ENCODE measurements at regions not wholly inside any gene's neighbourhood (a gene's known extent, or its start where the extent isn't known, plus 50 kb on each side); places are given as distances from the start of the nearest gene placed in this dataset.

GRCh38 chr1:94324178-94324544 is 86.8 kb upstream of the ARHGAP29 start:
- Histone ChIP-seq H3K36me3 (ENCODE audit: control insufficient read depth, insufficient read depth, low read length) (no peaks in the 10 kb centered on the region), H3K9me3 (ENCODE audit: control insufficient read depth, low read length) (no peaks in the 10 kb centered on the region), H3K27me3 (ENCODE audit: control insufficient read depth, insufficient read depth, low read length, poor library complexity, severe bottlenecking) (no peaks in the 10 kb centered on the region), H3K4me1 (ENCODE audit: control insufficient read depth, insufficient read depth, low read length) (peaks cover 26% of the 10 kb centered on the region), H3K27ac (ENCODE audit: low read depth, low read length) (no peak overlapping the region), H3K9ac (ENCODE audit: extremely low read depth, low read length, poor library complexity, severe bottlenecking) (no peak overlapping the region), H3K4me3 (ENCODE audit: low read length) (no peak overlapping the region)
- no peaks in the 10 kb centered on the region for H3K36me3 Mint-ChIP-seq (ENCODE audit: low read depth)
- H3K4me1 Mint-ChIP-seq, result peaks cover 58% of the 10 kb centered on the region
- H3K9me3 Mint-ChIP-seq, result no peaks in the 10 kb centered on the region
- 98 to 100% methylated on average over 3 to 4 of the region's 4 CpGs for WGBS, 2 experiments (ENCODE audit: insufficient coverage in 1 of 2, insufficient read length in 1 of 2)
- no peaks in the 10 kb centered on the region for H3K27me3 Mint-ChIP-seq (ENCODE audit: insufficient read depth)
- no peak overlapping the region for H3K4me3 Mint-ChIP-seq
- DNase-seq, result no peak
- H3K27ac Mint-ChIP-seq, result no peak overlapping the region
- TF ChIP-seq, protein P1, sequence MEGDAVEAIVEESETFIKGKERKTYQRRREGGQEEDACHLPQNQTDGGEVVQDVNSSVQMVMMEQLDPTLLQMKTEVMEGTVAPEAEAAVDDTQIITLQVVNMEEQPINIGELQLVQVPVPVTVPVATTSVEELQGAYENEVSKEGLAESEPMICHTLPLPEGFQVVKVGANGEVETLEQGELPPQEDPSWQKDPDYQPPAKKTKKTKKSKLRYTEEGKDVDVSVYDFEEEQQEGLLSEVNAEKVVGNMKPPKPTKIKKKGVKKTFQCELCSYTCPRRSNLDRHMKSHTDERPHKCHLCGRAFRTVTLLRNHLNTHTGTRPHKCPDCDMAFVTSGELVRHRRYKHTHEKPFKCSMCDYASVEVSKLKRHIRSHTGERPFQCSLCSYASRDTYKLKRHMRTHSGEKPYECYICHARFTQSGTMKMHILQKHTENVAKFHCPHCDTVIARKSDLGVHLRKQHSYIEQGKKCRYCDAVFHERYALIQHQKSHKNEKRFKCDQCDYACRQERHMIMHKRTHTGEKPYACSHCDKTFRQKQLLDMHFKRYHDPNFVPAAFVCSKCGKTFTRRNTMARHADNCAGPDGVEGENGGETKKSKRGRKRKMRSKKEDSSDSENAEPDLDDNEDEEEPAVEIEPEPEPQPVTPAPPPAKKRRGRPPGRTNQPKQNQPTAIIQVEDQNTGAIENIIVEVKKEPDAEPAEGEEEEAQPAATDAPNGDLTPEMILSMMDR (conservative IDR thresholded peaks at IDR 0.05), result no peak

DNA sequence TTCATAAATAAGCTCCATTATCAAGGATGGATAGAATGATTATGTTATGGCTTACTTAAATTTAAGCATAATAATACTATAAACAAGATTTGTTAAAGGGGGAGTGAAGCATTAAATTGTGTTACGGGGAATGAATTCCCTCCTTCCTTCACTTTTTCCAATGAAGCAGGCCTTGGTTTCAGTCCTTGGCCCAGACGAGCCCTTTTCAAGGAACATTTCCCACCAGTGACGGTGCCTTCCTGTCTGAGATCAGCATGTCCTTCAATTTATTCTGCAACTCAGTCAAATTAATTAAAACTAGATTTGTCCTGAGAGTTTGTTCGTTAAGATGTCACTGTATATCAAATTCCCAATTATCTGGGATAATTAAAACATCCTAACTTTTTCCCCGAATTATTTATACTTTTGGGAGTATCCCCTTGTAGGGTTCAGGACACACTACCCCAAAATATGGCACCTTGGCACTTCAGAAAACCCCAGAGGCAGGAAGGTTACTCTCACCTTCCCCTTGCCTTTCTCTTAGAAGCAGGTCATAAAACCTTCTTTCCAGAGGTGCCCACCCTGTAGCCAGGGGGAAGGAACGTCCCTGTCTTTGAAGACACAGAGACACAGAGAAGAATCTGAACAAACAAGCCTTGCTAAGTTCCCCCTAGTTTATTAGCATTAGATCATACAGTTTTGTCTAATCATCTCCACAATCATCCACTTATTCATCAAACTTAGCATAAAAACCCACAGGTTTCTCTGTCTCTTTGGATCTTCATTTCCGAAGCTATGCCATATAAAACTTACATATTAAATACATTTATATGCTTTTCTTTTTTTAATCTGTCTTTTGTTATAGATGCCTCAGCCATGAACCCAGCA is 86.2 kb upstream of the ARHGAP29 start:
- Histone ChIP-seq H3K27me3 (ENCODE audit: control insufficient read depth, insufficient read depth, low read length, poor library complexity, severe bottlenecking) (no peaks in the 10 kb centered on the region), H3K9ac (ENCODE audit: extremely low read depth, low read length, poor library complexity, severe bottlenecking) (no peak overlapping the region), H3K9me3 (ENCODE audit: control insufficient read depth, low read length) (no peaks in the 10 kb centered on the region), H3K27ac (ENCODE audit: low read depth, low read length) (no peak overlapping the region), H3K36me3 (ENCODE audit: control insufficient read depth, insufficient read depth, low read length) (no peaks in the 10 kb centered on the region), H3K4me3 (ENCODE audit: low read length) (no peak overlapping the region), H3K4me1 (ENCODE audit: control insufficient read depth, insufficient read depth, low read length) (peaks cover 23% of the 10 kb centered on the region)
- no peak overlapping the region for H3K4me3 Mint-ChIP-seq
- 86 to 100% methylated on average over 4 to 7 of the region's 7 CpGs for WGBS, 2 experiments (ENCODE audit: insufficient coverage in 1 of 2, insufficient read length in 1 of 2)
- no peak overlapping the region for H3K27ac Mint-ChIP-seq
- H3K36me3 Mint-ChIP-seq (ENCODE audit: low read depth), result no peaks in the 10 kb centered on the region
- no peaks in the 10 kb centered on the region for H3K27me3 Mint-ChIP-seq (ENCODE audit: insufficient read depth)
- H3K4me1 Mint-ChIP-seq, result peaks cover 55% of the 10 kb centered on the region
- TF ChIP-seq, protein P1 (conservative IDR thresholded peaks at IDR 0.05), result no peak
- H3K9me3 Mint-ChIP-seq, result no peaks in the 10 kb centered on the region
- no peak for DNase-seq

GRCh38 chr1:94322696-94323095 is 85.3 kb upstream of the ARHGAP29 start:
- H3K27me3 Mint-ChIP-seq (ENCODE audit: insufficient read depth), result no peaks in the 10 kb centered on the region
- H3K27ac ChIP-seq (ENCODE audit: low read depth, low read length), result no peak overlapping the region
- DNase-seq, result peak; percentile 78
- no peaks in the 10 kb centered on the region for H3K9me3 ChIP-seq (ENCODE audit: control insufficient read depth, low read length)
- TF ChIP-seq, protein P1 (conservative IDR thresholded peaks at IDR 0.05), result no peak
- no peaks in the 10 kb centered on the region for H3K36me3 ChIP-seq (ENCODE audit: control insufficient read depth, insufficient read depth, low read length)
- H3K4me1 Mint-ChIP-seq, result peaks cover 48% of the 10 kb centered on the region
- no peak overlapping the region for H3K4me3 ChIP-seq (ENCODE audit: low read length)
- H3K27me3 ChIP-seq (ENCODE audit: control insufficient read depth, insufficient read depth, low read length, poor library complexity, severe bottlenecking), result no peaks in the 10 kb centered on the region
- no peaks in the 10 kb centered on the region for H3K9me3 Mint-ChIP-seq
- H3K9ac ChIP-seq (ENCODE audit: extremely low read depth, low read length, poor library complexity, severe bottlenecking), result no peak overlapping the region
- H3K27ac Mint-ChIP-seq, result peak overlapping the region; percentile 46
- H3K4me3 Mint-ChIP-seq, result no peak overlapping the region
- no peaks in the 10 kb centered on the region for H3K36me3 Mint-ChIP-seq (ENCODE audit: low read depth)
- peaks cover 19% of the 10 kb centered on the region for H3K4me1 ChIP-seq (ENCODE audit: control insufficient read depth, insufficient read depth, low read length)
- WGBS, 2 experiments (ENCODE audit: insufficient coverage in 1 of 2, insufficient read length in 1 of 2), result 50 to 81% methylated on average over 2 to 5 of the region's 5 CpGs

Measured in endodermal cell (in vitro differentiated cells).